B cell (primary cell): ENCODE measurements at regions not wholly inside any gene's neighbourhood (a gene's known extent, or its start where the extent isn't known, plus 50 kb on each side); places are given as distances from the start of the nearest gene placed in this dataset.

ENCODE experiments used
- EZH2 ChIP-seq: IDR thresholded peaks from 2 replicates; pipeline ENCODE4 v1.6.1; 2012; ENCODE audit warnings: borderline replicate concordance, low read depth, mild to moderate bottlenecking, moderate library complexity, low read length; ENCODE audit not compliant: insufficient read depth, poor library complexity, severe bottlenecking
- TF ChIP-seq, protein P1 (sequence below): fragments of 200-600 bp; IDR thresholded peaks from one replicate; pipeline ENCODE4 v1.8.0; 2022; ENCODE audit warnings: antibody characterized with exemption, mild to moderate bottlenecking

GRCh38 chr12:93072340-93072739, 143.2 kb upstream of the EEA1 start:
- TF ChIP-seq, protein P1, sequence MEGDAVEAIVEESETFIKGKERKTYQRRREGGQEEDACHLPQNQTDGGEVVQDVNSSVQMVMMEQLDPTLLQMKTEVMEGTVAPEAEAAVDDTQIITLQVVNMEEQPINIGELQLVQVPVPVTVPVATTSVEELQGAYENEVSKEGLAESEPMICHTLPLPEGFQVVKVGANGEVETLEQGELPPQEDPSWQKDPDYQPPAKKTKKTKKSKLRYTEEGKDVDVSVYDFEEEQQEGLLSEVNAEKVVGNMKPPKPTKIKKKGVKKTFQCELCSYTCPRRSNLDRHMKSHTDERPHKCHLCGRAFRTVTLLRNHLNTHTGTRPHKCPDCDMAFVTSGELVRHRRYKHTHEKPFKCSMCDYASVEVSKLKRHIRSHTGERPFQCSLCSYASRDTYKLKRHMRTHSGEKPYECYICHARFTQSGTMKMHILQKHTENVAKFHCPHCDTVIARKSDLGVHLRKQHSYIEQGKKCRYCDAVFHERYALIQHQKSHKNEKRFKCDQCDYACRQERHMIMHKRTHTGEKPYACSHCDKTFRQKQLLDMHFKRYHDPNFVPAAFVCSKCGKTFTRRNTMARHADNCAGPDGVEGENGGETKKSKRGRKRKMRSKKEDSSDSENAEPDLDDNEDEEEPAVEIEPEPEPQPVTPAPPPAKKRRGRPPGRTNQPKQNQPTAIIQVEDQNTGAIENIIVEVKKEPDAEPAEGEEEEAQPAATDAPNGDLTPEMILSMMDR: no peak
- no peak for TF ChIP-seq EZH2
